DOHH2 (cell line): ENCODE measurements at regions not wholly inside any gene's neighbourhood (a gene's known extent, or its start where the extent isn't known, plus 50 kb on each side); places are given as distances from the start of the nearest gene placed in this dataset.

Source experiments
- H3F3A ChIP-seq: fragments of 200-600 bp; sonication (generic), shearing (Covaris generic); 2 replicates; pipeline ENCODE4 v1.6.0; 2016; ENCODE audit warnings: antibody characterized with exemption, mild to moderate bottlenecking; ENCODE audit not compliant: control insufficient read depth, insufficient read depth
- H3K27ac ChIP-seq: fragments of 200-600 bp; sonication (generic); 2 replicates; pipeline ENCODE4 v1.5.1; 2014; ENCODE audit warnings: low read depth, mild to moderate bottlenecking, low read length, moderate library complexity
- H3K27me3 ChIP-seq: fragments of 200-600 bp; sonication (generic); 2 replicates; pipeline ENCODE4 v1.6.1; 2014; ENCODE audit warnings: mild to moderate bottlenecking, low read length, mixed read lengths; ENCODE audit not compliant: control insufficient read depth
- H3K36me3 ChIP-seq: fragments of 200-600 bp; sonication (generic); 2 replicates; pipeline ENCODE4 v1.6.1; 2014; ENCODE audit warnings: mild to moderate bottlenecking, low read length, moderate library complexity, mixed read lengths; ENCODE audit not compliant: control insufficient read depth
- H3K4me1 ChIP-seq: fragments of 200-600 bp; sonication (generic); 2 replicates; pipeline ENCODE4 v1.6.1; 2014; ENCODE audit warnings: mild to moderate bottlenecking, low read length, mixed read lengths; ENCODE audit not compliant: control insufficient read depth
- H3K4me2 ChIP-seq: fragments of 200-600 bp; sonication (generic); 2 replicates; pipeline ENCODE4 v1.6.0; 2014; ENCODE audit warnings: mild to moderate bottlenecking, low read length, moderate library complexity
- H3K4me3 ChIP-seq: fragments of 200-600 bp; sonication (generic); 2 replicates; pipeline ENCODE4 v1.5.1; 2014; ENCODE audit warnings: mild to moderate bottlenecking, low read length, mixed read lengths
- H3K79me2 ChIP-seq: fragments of 200-600 bp; sonication (generic); 2 replicates; pipeline ENCODE4 v1.6.1; 2014; ENCODE audit warnings: mild to moderate bottlenecking, low read length, mixed read lengths; ENCODE audit not compliant: control insufficient read depth
- H3K9me2 ChIP-seq: fragments of 200-600 bp; sonication (generic); replicated peaks from 2 replicates; pipeline ENCODE4 v1.6.1; 2014; ENCODE audit warnings: mild to moderate bottlenecking, low read length, mixed read lengths; ENCODE audit not compliant: control insufficient read depth
- H3K9me3 ChIP-seq: fragments of 200-600 bp; sonication (generic); 2 replicates; pipeline ENCODE4 v1.6.1; 2014; ENCODE audit warnings: antibody characterized with exemption, low read length, mixed read lengths; ENCODE audit not compliant: control insufficient read depth, insufficient read depth
- H4K20me1 ChIP-seq: fragments of 200-600 bp; sonication (generic); 2 replicates; pipeline ENCODE4 v1.6.0; 2014; ENCODE audit warnings: low read depth, mild to moderate bottlenecking, antibody characterized with exemption, low read length, moderate library complexity; ENCODE audit not compliant: control insufficient read depth, insufficient read depth
- CTCF ChIP-seq: fragments of 200-600 bp; sonication (generic); IDR thresholded peaks from one replicate; pipeline ENCODE4 v1.5.1; 2014; ENCODE audit warnings: antibody characterized with exemption, mild to moderate bottlenecking, low read depth, low read length; ENCODE audit not compliant: poor library complexity, severe bottlenecking
- EZH2phosphoT487 ChIP-seq: fragments of 200-600 bp; sonication (generic); IDR thresholded peaks from 2 replicates; pipeline ENCODE4 v1.6.1; 2017; ENCODE audit warnings: borderline replicate concordance, mild to moderate bottlenecking, antibody characterized with exemption, low read length, moderate library complexity, mixed read lengths

- Histone ChIP-seq H3K36me3 (peaks cover 38% of the 10 kb centered on the region), H3K27me3 (no peaks in the 10 kb centered on the region), H3K9me3 (peaks cover 54% of the 10 kb centered on the region), H3F3A (peaks cover 20% of the 10 kb centered on the region), H3K4me1 (peaks cover 74% of the 10 kb centered on the region), H4K20me1 (no peaks in the 10 kb centered on the region), H3K79me2 (no peaks in the 10 kb centered on the region), H3K9me2 (no peaks in the 10 kb centered on the region), H3K4me2 (peak overlapping the region; percentile 66), H3K4me3 (peak overlapping the region; percentile 55), H3K27ac (peak overlapping the region; percentile 90)
- no peak for TF ChIP-seq CTCF
- TF ChIP-seq EZH2phosphoT487 = no peak
Measured at GRCh38 chr13:102935896-102936321, 90.1 kb downstream of the ERCC5 start.

GRCh38 chr13:102933523-102933922 is 87.7 kb downstream of the ERCC5 start:
- H3K79me2 ChIP-seq = no peaks in the 10 kb centered on the region
- no peak for TF ChIP-seq CTCF
- TF ChIP-seq EZH2phosphoT487 = no peak
- H3K9me3 ChIP-seq = peaks cover 47% of the 10 kb centered on the region
- H3F3A ChIP-seq = peaks cover 20% of the 10 kb centered on the region
- no peak overlapping the region for H3K27ac ChIP-seq
- H3K36me3 ChIP-seq = peaks cover 33% of the 10 kb centered on the region
- H3K4me1 ChIP-seq = peaks cover 83% of the 10 kb centered on the region
- H3K27me3 ChIP-seq = no peaks in the 10 kb centered on the region
- H3K4me2 ChIP-seq = no peak overlapping the region
- no peaks in the 10 kb centered on the region for H3K9me2 ChIP-seq
- H3K4me3 ChIP-seq = no peak overlapping the region
- no peaks in the 10 kb centered on the region for H4K20me1 ChIP-seq

GRCh38 chr13:102933122-102933521 is 87.3 kb downstream of the ERCC5 start:
- H3K4me2 ChIP-seq = no peak overlapping the region
- no peak overlapping the region for H3K4me3 ChIP-seq
- H4K20me1 ChIP-seq = no peaks in the 10 kb centered on the region
- TF ChIP-seq CTCF (no peak), EZH2phosphoT487 (no peak)
- H3K9me2 ChIP-seq = no peaks in the 10 kb centered on the region
- no peaks in the 10 kb centered on the region for H3K27me3 ChIP-seq
- peaks cover 82% of the 10 kb centered on the region for H3K4me1 ChIP-seq
- H3K9me3 ChIP-seq = peaks cover 44% of the 10 kb centered on the region
- H3F3A ChIP-seq = peaks cover 20% of the 10 kb centered on the region
- no peaks in the 10 kb centered on the region for H3K79me2 ChIP-seq
- no peak overlapping the region for H3K27ac ChIP-seq
- H3K36me3 ChIP-seq = peaks cover 33% of the 10 kb centered on the region
